Panc1 (cell line): ENCODE measurements at regions not wholly inside any gene's neighbourhood (a gene's known extent, or its start where the extent isn't known, plus 50 kb on each side); places are given as distances from the start of the nearest gene placed in this dataset.

ENCODE experiments used
- CTCF ChIP-seq: fragments of 450-650 bp; IDR thresholded peaks from 2 replicates; pipeline ENCODE4 v1.5.1; 2017; ENCODE audit warnings: mild to moderate bottlenecking
- POLR2AphosphoS5 ChIP-seq: IDR thresholded peaks from 2 replicates; pipeline ENCODE4 v1.6.1; 2012; ENCODE audit warnings: mild to moderate bottlenecking, low read depth, low read length, moderate library complexity

- no peak for TF ChIP-seq CTCF
- no peak for TF ChIP-seq POLR2AphosphoS5
Observed at GRCh38 chr7:51774178-51774577, 457.6 kb upstream of the COBL start.
